Activated naive CD4-positive, alpha-beta T cell treated with Interleukin-2 at 50 U/mL for 16 hours (primary cell): ENCODE measurements at regions not wholly inside any gene's neighbourhood (a gene's known extent, or its start where the extent isn't known, plus 50 kb on each side); places are given as distances from the start of the nearest gene placed in this dataset.

Experiments
- DNase-seq: peaks from one replicate; pipeline ENCODE4 v3.0.0-alpha.2; 2020

- no peak for DNase-seq
These were observed 78.6 kb downstream of the ZIC5 start for GRCh38 chr13:99892866-99893504.

- no peak for DNase-seq
These were observed 79.4 kb downstream of the ZIC5 start for GRCh38 chr13:99892196-99892613.

- no peak for DNase-seq
These were observed 84.9 kb downstream of the ZIC5 start for GRCh38 chr13:99886706-99887105.

GRCh38 chr13:99884913-99885312, 86.7 kb downstream of the ZIC5 start:
- DNase-seq, result no peak

- no peak for DNase-seq
These were observed 87.8 kb downstream of the ZIC5 start for GRCh38 chr13:99883805-99884204.

- DNase-seq, result no peak
These were observed 92.5 kb downstream of the ZIC5 start for GRCh38 chr13:99878921-99879610.

GRCh38 chr13:99876651-99877050, 94.9 kb downstream of the ZIC5 start:
- DNase-seq, result no peak

- no peak for DNase-seq
These were observed 96.2 kb downstream of the ZIC5 start for GRCh38 chr13:99875391-99875790.

GRCh38 chr13:99873832-99874430, 97.6 kb downstream of the ZIC5 start:
- no peak for DNase-seq

GRCh38 chr13:99873141-99873540, 98.4 kb downstream of the ZIC5 start:
- no peak for DNase-seq

GRCh38 chr13:99871249-99871898, 100.2 kb downstream of the ZIC5 start:
- no peak for DNase-seq

GRCh38 chr13:99870541-99870940, 101.0 kb downstream of the ZIC5 start:
- no peak for DNase-seq

- no peak for DNase-seq
These were observed 101.7 kb downstream of the ZIC5 start for GRCh38 chr13:99869830-99870229.

- no peak for DNase-seq
These were observed 102.8 kb downstream of the ZIC5 start for GRCh38 chr13:99868767-99869166.

GRCh38 chr13:99867535-99868257, 103.9 kb downstream of the ZIC5 start:
- no peak for DNase-seq

- DNase-seq, result no peak
These were observed 104.8 kb downstream of the ZIC5 start for GRCh38 chr13:99866781-99867180.

- no peak for DNase-seq
These were observed 106.1 kb downstream of the ZIC5 start for GRCh38 chr13:99865420-99865930.

GRCh38 chr13:99864627-99864990, 107.0 kb downstream of the ZIC5 start:
- no peak for DNase-seq

- no peak for DNase-seq
These were observed 107.6 kb downstream of the ZIC5 start for GRCh38 chr13:99863789-99864626.

- DNase-seq, result no peak
These were observed 109.3 kb downstream of the ZIC5 start for GRCh38 chr13:99862244-99862643.

GRCh38 chr13:99861771-99862170, 109.8 kb downstream of the ZIC5 start:
- DNase-seq, result no peak

GRCh38 chr13:99860745-99861144, 110.8 kb downstream of the ZIC5 start:
- no peak for DNase-seq
